Ascending aorta (tissue), 2 donors: ENCODE measurements at regions not wholly inside any gene's neighbourhood (a gene's known extent, or its start where the extent isn't known, plus 50 kb on each side); places are given as distances from the start of the nearest gene placed in this dataset.

Source experiments
- DNase-seq, 2 donors: peaks; one replicate each; pipeline ENCODE4 v3.0.0-alpha.2; 2019; ENCODE audit warnings: low spot score in 2 of 2
- H3K27ac ChIP-seq, 2 donors: fragments of 200-600 bp; sonication (generic); one replicate each; pipeline ENCODE4 v1.5.1; 2016 to 2017; ENCODE audit warnings: mild to moderate bottlenecking in 1 of 2
- H3K27me3 ChIP-seq: fragments of 200-600 bp; sonication (generic); one replicate; pipeline ENCODE4 v1.5.1; 2017
- H3K36me3 ChIP-seq, 2 donors: fragments of 200-600 bp; sonication (generic); one replicate each; pipeline ENCODE4 v1.5.1; 2016
- H3K4me1 ChIP-seq, 2 donors: fragments of 200-600 bp; sonication (generic); one replicate each; pipeline ENCODE4 v1.5.1; 2016 to 2017; ENCODE audit warnings: mild to moderate bottlenecking in 1 of 2
- H3K4me3 ChIP-seq, 2 donors: fragments of 200-600 bp; sonication (generic); one replicate each; pipeline ENCODE4 v1.5.1; 2016 to 2017; ENCODE audit warnings: mild to moderate bottlenecking in 1 of 2
- H3K9me3 ChIP-seq, 2 donors: fragments of 200-600 bp; sonication (generic); one replicate each; pipeline ENCODE4 v1.5.1; 2016
- CTCF ChIP-seq, 3 experiments: fragments of 200-600 bp in 2 of 3; fragments of 450-650 bp in 1 of 3; sonication (generic) in 2 of 3; IDR thresholded peaks; one replicate each; pipeline ENCODE4 v1.5.1; 2016 to 2019; ENCODE audit warnings: antibody characterized with exemption in 3 of 3, mild to moderate bottlenecking in 1 of 3, moderate library complexity in 1 of 3
- intact Hi-C: fragments of 100-400 bp; cut with DNase I; formaldehyde crosslinking; loops from one replicate; pipeline ENCODE4 v1.15.1; 2023

GRCh38 chr12:107494331-107494730 is 191.3 kb upstream of the PWP1 start:
- TF ChIP-seq CTCF (IDR thresholded peaks at IDR 0.05) = no peak
- no peak for DNase-seq
- Histone ChIP-seq H3K4me3 (no peak overlapping the region), H3K36me3 (no peaks in the 10 kb centered on the region), H3K27me3 (no peaks in the 10 kb centered on the region), H3K4me1 (no peaks in the 10 kb centered on the region), H3K27ac (no peak overlapping the region), H3K9me3 (no peaks in the 10 kb centered on the region)
- intact Hi-C loops = no loop called here

DNA sequence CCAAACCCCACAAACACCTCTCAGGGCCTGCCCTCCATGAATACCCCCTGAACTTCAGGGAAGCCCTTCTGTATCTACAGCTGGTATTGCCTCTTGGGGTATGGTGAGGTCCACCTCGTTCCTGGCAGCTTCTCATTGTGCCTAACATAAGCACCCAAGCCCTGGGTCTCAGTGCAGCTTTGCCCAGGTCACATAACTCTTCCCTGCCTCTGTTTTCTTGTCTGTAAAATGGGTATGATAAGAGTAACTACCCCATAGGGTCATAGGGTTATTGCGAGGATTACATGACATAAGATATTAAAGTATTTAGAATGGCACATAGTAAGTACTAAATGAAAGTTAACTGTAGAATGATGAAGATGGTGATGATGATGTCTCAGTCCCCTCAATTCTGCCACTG is 190.0 kb upstream of the PWP1 start:
- DNase-seq = no peak
- no peaks in the 10 kb centered on the region for H3K27me3 ChIP-seq
- no peaks in the 10 kb centered on the region for H3K36me3 ChIP-seq
- no peak overlapping the region for H3K4me3 ChIP-seq
- H3K27ac ChIP-seq = no peak overlapping the region
- no peak for TF ChIP-seq CTCF (IDR thresholded peaks at IDR 0.05)
- intact Hi-C loops = no loop called here
- H3K4me1 ChIP-seq = no peaks in the 10 kb centered on the region
- H3K9me3 ChIP-seq = no peaks in the 10 kb centered on the region

- intact Hi-C loops = no loop called here
- H3K27ac ChIP-seq = no peak overlapping the region
- H3K36me3 ChIP-seq = no peaks in the 10 kb centered on the region
- no peak for TF ChIP-seq CTCF (IDR thresholded peaks at IDR 0.05)
- H3K4me1 ChIP-seq = no peaks in the 10 kb centered on the region
- H3K9me3 ChIP-seq = no peaks in the 10 kb centered on the region
- H3K27me3 ChIP-seq = no peaks in the 10 kb centered on the region
- H3K4me3 ChIP-seq = no peak overlapping the region
- DNase-seq = no peak
Observed at GRCh38 chr12:107497231-107497630, 188.4 kb upstream of the PWP1 start.

DNA sequence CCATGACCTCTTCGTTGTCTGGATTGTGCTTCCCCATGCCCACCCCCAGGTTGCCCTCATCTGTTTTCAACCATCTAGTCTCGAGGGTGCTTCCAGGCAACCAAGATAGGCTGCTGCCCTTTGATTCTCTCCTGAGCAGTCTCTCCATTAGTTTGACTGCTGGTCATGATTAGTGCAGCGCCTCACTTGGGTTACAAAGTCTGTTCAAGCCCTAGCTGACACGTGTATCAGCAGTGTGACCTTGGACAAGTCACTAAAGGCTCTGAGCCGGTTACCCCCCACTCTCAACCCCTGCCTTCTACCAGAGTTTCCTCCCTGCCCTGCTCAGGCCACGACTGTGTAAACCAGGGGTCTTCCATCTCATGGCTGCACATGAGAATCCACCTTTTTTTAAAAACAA is 185.3 kb upstream of the PWP1 start:
- Histone ChIP-seq H3K4me1 (no peaks in the 10 kb centered on the region), H3K36me3 (no peaks in the 10 kb centered on the region), H3K27ac (no peak overlapping the region), H3K9me3 (no peaks in the 10 kb centered on the region), H3K27me3 (no peaks in the 10 kb centered on the region), H3K4me3 (no peak overlapping the region)
- no peak for TF ChIP-seq CTCF (IDR thresholded peaks at IDR 0.05)
- intact Hi-C loops = no loop called here
- DNase-seq = no peak

- Histone ChIP-seq H3K36me3 (no peaks in the 10 kb centered on the region), H3K27ac (no peak overlapping the region), H3K27me3 (no peaks in the 10 kb centered on the region), H3K4me3 (no peak overlapping the region), H3K9me3 (no peaks in the 10 kb centered on the region), H3K4me1 (no peaks in the 10 kb centered on the region)
- no peak for TF ChIP-seq CTCF (IDR thresholded peaks at IDR 0.05)
- intact Hi-C loops = no loop called here
- DNase-seq = no peak
Observed at GRCh38 chr12:107501681-107502080, 183.9 kb upstream of the PWP1 start.

DNA sequence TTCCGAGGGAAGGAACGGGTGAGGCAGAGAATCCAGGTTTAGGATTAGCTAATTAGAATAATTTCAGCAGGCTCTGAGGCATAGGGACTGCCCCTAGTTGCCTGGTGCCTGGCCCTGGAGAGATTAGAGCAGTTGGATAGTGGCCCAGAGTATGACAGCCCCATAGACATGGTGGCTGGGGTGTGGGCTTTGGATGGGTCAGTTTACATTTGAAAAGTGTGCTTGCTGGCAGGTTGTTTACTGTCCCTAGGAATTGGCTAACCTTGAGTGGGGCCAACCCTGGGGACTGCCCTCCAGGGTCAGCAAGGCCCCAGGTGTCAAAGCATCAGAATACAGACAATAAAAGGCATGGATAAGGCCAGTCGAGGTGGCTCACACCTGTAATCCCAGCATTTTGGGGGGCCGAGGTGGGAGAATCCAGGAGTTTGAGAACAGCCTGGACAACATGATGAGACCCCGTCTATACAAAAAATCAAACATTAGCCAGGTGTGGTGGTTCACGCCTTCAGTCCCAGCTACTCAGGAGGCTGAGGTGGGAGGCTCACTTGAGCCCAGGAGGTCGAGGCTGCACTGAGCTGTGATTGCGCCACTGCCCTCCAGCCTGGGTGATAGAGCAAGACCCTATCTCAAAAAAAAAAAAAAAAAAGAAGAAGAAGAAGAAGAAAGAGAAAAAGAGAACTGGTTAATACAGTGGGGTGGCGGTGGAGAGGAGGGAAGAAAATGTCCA is 182.3 kb upstream of the PWP1 start:
- intact Hi-C loops = no loop called here
- H3K27ac ChIP-seq = no peak overlapping the region
- no peak overlapping the region for H3K4me3 ChIP-seq
- H3K36me3 ChIP-seq = no peaks in the 10 kb centered on the region
- no peak for DNase-seq
- H3K27me3 ChIP-seq = no peaks in the 10 kb centered on the region
- no peak for TF ChIP-seq CTCF (IDR thresholded peaks at IDR 0.05)
- H3K9me3 ChIP-seq = no peaks in the 10 kb centered on the region
- H3K4me1 ChIP-seq = no peaks in the 10 kb centered on the region
